Astrocyte (in vitro differentiated cells and primary cell): ENCODE measurements at regions not wholly inside any gene's neighbourhood (a gene's known extent, or its start where the extent isn't known, plus 50 kb on each side); places are given as distances from the start of the nearest gene placed in this dataset.

Source experiments
- DNase-seq: peaks from one replicate; pipeline ENCODE4 v3.0.0-alpha.2; 2010; ENCODE audit warnings: low read depth
- FAIRE-seq: peaks from 2 replicates; lab custom pipeline; 2011; peaks lifted over from hg19 to GRCh38; lab: Jason Lieb, UNC
- H2AFZ ChIP-seq: 2 replicates; pipeline ENCODE4 v1.6.0; 2012; ENCODE audit warnings: low read depth, low read length, inconsistent platforms
- H3K27ac ChIP-seq: 2 replicates; pipeline ENCODE4 v1.5.1; 2011; ENCODE audit warnings: low read depth, low read length, inconsistent platforms
- H3K27me3 ChIP-seq: 2 replicates; pipeline ENCODE4 v1.6.0; 2011; ENCODE audit warnings: low read length, inconsistent platforms; ENCODE audit not compliant: insufficient read depth
- H3K36me3 ChIP-seq: 2 replicates; pipeline ENCODE4 v1.5.1; 2011; ENCODE audit warnings: low read length, inconsistent platforms; ENCODE audit not compliant: insufficient read depth
- H3K4me1 ChIP-seq: 2 replicates; pipeline ENCODE4 v1.5.1; 2011; ENCODE audit warnings: low read length, inconsistent platforms; ENCODE audit not compliant: insufficient read depth
- H3K4me2 ChIP-seq: 2 replicates; pipeline ENCODE4 v1.6.0; 2012; ENCODE audit warnings: low read length, inconsistent platforms
- H3K4me3 ChIP-seq: 2 replicates; pipeline ENCODE4 v1.5.1; 2011; ENCODE audit warnings: low read depth, mild to moderate bottlenecking, low read length, inconsistent platforms; ENCODE audit not compliant: insufficient read depth
- H3K79me2 ChIP-seq: 2 replicates; pipeline ENCODE4 v1.6.0; 2012; ENCODE audit warnings: mild to moderate bottlenecking, low read length, inconsistent platforms; ENCODE audit not compliant: insufficient read depth
- H3K9ac ChIP-seq: 2 replicates; pipeline ENCODE4 v1.6.0; 2012; ENCODE audit warnings: mild to moderate bottlenecking, low read length, inconsistent platforms
- H3K9me3 ChIP-seq: 2 replicates; pipeline ENCODE4 v1.5.1; 2012; ENCODE audit warnings: low read depth, mild to moderate bottlenecking, low read length, inconsistent platforms; ENCODE audit not compliant: insufficient read depth
- H4K20me1 ChIP-seq: 2 replicates; pipeline ENCODE4 v1.6.0; 2012; ENCODE audit warnings: low read length, inconsistent platforms; ENCODE audit not compliant: insufficient read depth
- H3K27ac Mint-ChIP-seq: one replicate; pipeline ENCODE4 v1.8.0; 2021; ENCODE audit warnings: mild to moderate bottlenecking, mixed read lengths; ENCODE audit not compliant: unreplicated experiment
- H3K27me3 Mint-ChIP-seq: one replicate; pipeline ENCODE4 v1.8.0; 2021; ENCODE audit warnings: low read depth, mixed read lengths; ENCODE audit not compliant: unreplicated experiment
- H3K36me3 Mint-ChIP-seq: one replicate; pipeline ENCODE4 v1.8.0; 2021; ENCODE audit warnings: low read depth, mixed read lengths; ENCODE audit not compliant: unreplicated experiment
- H3K4me1 Mint-ChIP-seq: one replicate; pipeline ENCODE4 v1.8.0; 2021; ENCODE audit warnings: low read depth, mixed read lengths; ENCODE audit not compliant: unreplicated experiment
- H3K4me3 Mint-ChIP-seq: one replicate; pipeline ENCODE4 v1.8.0; 2021; ENCODE audit warnings: mild to moderate bottlenecking, moderate library complexity, mixed read lengths; ENCODE audit not compliant: unreplicated experiment
- H3K9me3 Mint-ChIP-seq: one replicate; pipeline ENCODE4 v1.8.0; 2021; ENCODE audit warnings: mild to moderate bottlenecking, mixed read lengths; ENCODE audit not compliant: unreplicated experiment
- EZH2 ChIP-seq: IDR thresholded peaks from 2 replicates; pipeline ENCODE4 v1.6.1; 2012; ENCODE audit warnings: mild to moderate bottlenecking, low read length, inconsistent platforms; ENCODE audit not compliant: insufficient read depth
- TF ChIP-seq, protein P1 (sequence below): IDR thresholded peaks from 2 replicates; pipeline ENCODE4 v1.5.1; 2011; ENCODE audit warnings: low read depth, mild to moderate bottlenecking, inconsistent platforms, low read length, moderate library complexity; ENCODE audit not compliant: insufficient read depth

DNA sequence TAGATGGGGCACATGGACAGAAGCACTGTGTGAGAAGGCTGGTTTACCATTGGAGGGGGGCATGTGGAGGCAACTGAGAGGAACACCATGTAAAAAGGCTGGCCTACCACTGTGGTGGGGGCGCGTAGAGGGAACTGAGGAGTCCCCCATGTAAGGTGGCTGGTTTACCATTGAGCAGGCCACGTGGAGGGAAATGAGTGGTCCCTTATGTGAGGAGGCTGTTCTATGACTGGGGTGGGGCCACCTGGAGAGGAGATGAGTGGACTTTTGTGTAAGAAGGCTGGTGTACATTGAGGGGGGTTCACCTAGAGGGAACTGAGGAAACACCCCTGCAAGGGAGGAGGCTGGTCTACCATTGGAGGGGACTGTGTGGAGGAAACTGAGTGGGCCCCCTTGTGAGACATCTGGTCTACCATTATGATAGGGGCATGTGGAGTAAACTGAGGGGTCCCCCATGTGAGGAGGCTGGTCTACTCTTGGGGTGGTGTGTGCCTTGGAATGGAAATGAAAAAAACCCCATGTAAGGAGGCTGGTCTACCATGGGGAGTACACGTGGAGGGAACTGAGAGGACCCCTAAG, 156.9 kb downstream of the FBLN2 start:
- no peaks in the 10 kb centered on the region for H4K20me1 ChIP-seq
- H3K36me3 ChIP-seq, result no peaks in the 10 kb centered on the region
- Mint-ChIP-seq H3K27ac (no peak overlapping the region), H3K9me3 (peaks cover 55% of the 10 kb centered on the region), H3K4me3 (no peak overlapping the region), H3K4me1 (no peaks in the 10 kb centered on the region), H3K27me3 (peaks cover 66% of the 10 kb centered on the region), H3K36me3 (peaks cover 6% of the 10 kb centered on the region)
- no peak overlapping the region for H3K27ac ChIP-seq
- TF ChIP-seq EZH2, result no peak
- H2AFZ ChIP-seq, result no peak overlapping the region
- H3K4me1 ChIP-seq, result no peaks in the 10 kb centered on the region
- no peaks in the 10 kb centered on the region for H3K27me3 ChIP-seq
- no peak for DNase-seq
- H3K79me2 ChIP-seq, result no peaks in the 10 kb centered on the region
- no peak for FAIRE-seq
- H3K9me3 ChIP-seq, result no peaks in the 10 kb centered on the region
- no peak overlapping the region for H3K4me3 ChIP-seq
- no peak overlapping the region for H3K9ac ChIP-seq
- no peak overlapping the region for H3K4me2 ChIP-seq

DNA sequence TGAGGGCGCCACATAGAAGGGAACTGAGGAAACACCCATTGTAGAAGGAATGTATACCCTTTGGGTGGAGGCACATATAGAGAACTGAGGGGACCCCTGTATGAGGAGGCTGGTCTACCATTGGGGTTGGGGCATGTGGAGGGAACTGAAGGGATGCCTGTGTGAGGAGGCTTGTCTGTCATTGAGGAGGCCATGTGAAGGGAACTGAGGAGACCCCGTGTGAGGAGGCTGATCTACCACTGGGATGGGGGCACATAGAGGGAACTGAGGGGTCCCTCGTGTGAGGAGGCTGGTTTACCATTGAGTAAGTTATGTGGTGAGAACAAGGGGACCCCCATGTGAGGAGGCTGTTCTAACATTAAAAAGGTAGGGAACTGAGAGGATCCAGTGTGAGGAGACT, 156.1 kb downstream of the FBLN2 start:
- Mint-ChIP-seq H3K4me3 (no peak overlapping the region), H3K27ac (no peak overlapping the region), H3K36me3 (peaks cover 3% of the 10 kb centered on the region), H3K9me3 (peaks cover 51% of the 10 kb centered on the region), H3K27me3 (peaks cover 59% of the 10 kb centered on the region), H3K4me1 (no peaks in the 10 kb centered on the region)
- Histone ChIP-seq H3K36me3 (no peaks in the 10 kb centered on the region), H3K4me1 (no peaks in the 10 kb centered on the region), H3K27ac (no peak overlapping the region), H3K9me3 (no peaks in the 10 kb centered on the region), H3K79me2 (no peaks in the 10 kb centered on the region), H4K20me1 (no peaks in the 10 kb centered on the region), H3K27me3 (no peaks in the 10 kb centered on the region), H3K4me2 (no peak overlapping the region), H2AFZ (no peak overlapping the region), H3K9ac (no peak overlapping the region), H3K4me3 (no peak overlapping the region)
- FAIRE-seq (no peak), DNase-seq (no peak)
- TF ChIP-seq EZH2, result no peak
- TF ChIP-seq, protein P1, sequence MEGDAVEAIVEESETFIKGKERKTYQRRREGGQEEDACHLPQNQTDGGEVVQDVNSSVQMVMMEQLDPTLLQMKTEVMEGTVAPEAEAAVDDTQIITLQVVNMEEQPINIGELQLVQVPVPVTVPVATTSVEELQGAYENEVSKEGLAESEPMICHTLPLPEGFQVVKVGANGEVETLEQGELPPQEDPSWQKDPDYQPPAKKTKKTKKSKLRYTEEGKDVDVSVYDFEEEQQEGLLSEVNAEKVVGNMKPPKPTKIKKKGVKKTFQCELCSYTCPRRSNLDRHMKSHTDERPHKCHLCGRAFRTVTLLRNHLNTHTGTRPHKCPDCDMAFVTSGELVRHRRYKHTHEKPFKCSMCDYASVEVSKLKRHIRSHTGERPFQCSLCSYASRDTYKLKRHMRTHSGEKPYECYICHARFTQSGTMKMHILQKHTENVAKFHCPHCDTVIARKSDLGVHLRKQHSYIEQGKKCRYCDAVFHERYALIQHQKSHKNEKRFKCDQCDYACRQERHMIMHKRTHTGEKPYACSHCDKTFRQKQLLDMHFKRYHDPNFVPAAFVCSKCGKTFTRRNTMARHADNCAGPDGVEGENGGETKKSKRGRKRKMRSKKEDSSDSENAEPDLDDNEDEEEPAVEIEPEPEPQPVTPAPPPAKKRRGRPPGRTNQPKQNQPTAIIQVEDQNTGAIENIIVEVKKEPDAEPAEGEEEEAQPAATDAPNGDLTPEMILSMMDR, result no peak

- no peak for FAIRE-seq
- peaks cover 44% of the 10 kb centered on the region for H3K9me3 Mint-ChIP-seq
- Histone ChIP-seq H4K20me1 (no peaks in the 10 kb centered on the region), H3K4me1 (no peaks in the 10 kb centered on the region), H3K9ac (no peak overlapping the region), H3K27ac (no peak overlapping the region), H3K4me3 (no peak overlapping the region), H3K27me3 (no peaks in the 10 kb centered on the region), H2AFZ (no peak overlapping the region), H3K4me2 (no peak overlapping the region), H3K9me3 (no peaks in the 10 kb centered on the region), H3K79me2 (no peaks in the 10 kb centered on the region), H3K36me3 (no peaks in the 10 kb centered on the region)
- no peak overlapping the region for H3K4me3 Mint-ChIP-seq
- TF ChIP-seq, protein P1, result no peak
- no peak for TF ChIP-seq EZH2
- no peak for DNase-seq
- H3K27ac Mint-ChIP-seq, result no peak overlapping the region
- H3K4me1 Mint-ChIP-seq, result no peaks in the 10 kb centered on the region
- H3K27me3 Mint-ChIP-seq, result peaks cover 57% of the 10 kb centered on the region
- peaks cover 3% of the 10 kb centered on the region for H3K36me3 Mint-ChIP-seq
Observed at GRCh38 chr3:13704174-13704573, 155.2 kb downstream of the FBLN2 start.
